Mucosa of descending colon (tissue), 3 donors: ENCODE measurements at regions not wholly inside any gene's neighbourhood (a gene's known extent, or its start where the extent isn't known, plus 50 kb on each side); places are given as distances from the start of the nearest gene placed in this dataset.
"Not testable (repeated sequence)": the region's sequence is repeated elsewhere in the genome, so short reads cannot be mapped to it uniquely, and the experiment has no call there.

Source experiments
- ATAC-seq: fragments of 200-7000 bp; cut with Tn5 transposase; one replicate; pipeline ENCODE4 v1.9.1; 2020; ENCODE audit warnings: mild to moderate bottlenecking, moderate library complexity
- DNase-seq, 3 donors: peaks; one replicate each; pipeline ENCODE4 v3.0.0-alpha.2; 2020
- H3K36me3 ChIP-seq: fragments of 200-600 bp; one replicate; pipeline ENCODE4 v1.8.0; 2021; ENCODE audit warnings: low read depth, mild to moderate bottlenecking
- H3K4me1 ChIP-seq: fragments of 200-600 bp; one replicate; pipeline ENCODE4 v1.8.0; 2021; ENCODE audit warnings: low read depth, mild to moderate bottlenecking
- H3K4me3 ChIP-seq: fragments of 200-600 bp; one replicate; pipeline ENCODE4 v1.8.0; 2021; ENCODE audit warnings: mild to moderate bottlenecking
- H3K9me3 ChIP-seq: fragments of 200-600 bp; one replicate; pipeline ENCODE4 v1.8.0; 2021; ENCODE audit warnings: mild to moderate bottlenecking
- CTCF ChIP-seq: fragments of 200-600 bp; IDR thresholded peaks from one replicate; pipeline ENCODE4 v1.8.0; 2022; ENCODE audit warnings: antibody characterized with exemption, mild to moderate bottlenecking
- intact Hi-C, 2 donors: fragments of 100-400 bp; cut with DNase I in 1 of 2; cut with micrococcal nuclease in 1 of 2; formaldehyde crosslinking; loops; one replicate each; pipeline versions ENCODE4 v1.11.0 to v1.11.1; 2022; cut with DNase I, micrococcal nuclease
- donor health status: DM: no; HTN: no; CAD: no; lungs with moderate emphysema.
- donor health status: DM: no; HTN: no; CAD: no.
- donor health status: DM: no; HTN: yes; CAD: no.

- Histone ChIP-seq H3K9me3 (no peaks in the 10 kb centered on the region), H3K4me3 (no peak overlapping the region), H3K36me3 (no peaks in the 10 kb centered on the region), H3K4me1 (no peaks in the 10 kb centered on the region)
- intact Hi-C loops, result no loop called here
- ATAC-seq, result no peak
- DNase-seq, result no peak
- no peak for TF ChIP-seq CTCF
Observed at GRCh38 chr10:55813451-55814170, 547.4 kb downstream of the ZWINT start.

- H3K36me3 ChIP-seq, result no peaks in the 10 kb centered on the region
- no peak overlapping the region for H3K4me3 ChIP-seq
- H3K4me1 ChIP-seq, result no peaks in the 10 kb centered on the region
- no peak for TF ChIP-seq CTCF
- no peaks in the 10 kb centered on the region for H3K9me3 ChIP-seq
- ATAC-seq (no peak), DNase-seq (no peak)
- intact Hi-C loops, result no loop called here
Observed at GRCh38 chr10:55803055-55803454, 558.0 kb downstream of the ZWINT start.

- H3K4me1 ChIP-seq, result no peaks in the 10 kb centered on the region
- no peak for TF ChIP-seq CTCF
- H3K9me3 ChIP-seq, result no peaks in the 10 kb centered on the region
- no peak overlapping the region for H3K4me3 ChIP-seq
- ATAC-seq, result no peak
- intact Hi-C loops, result no loop called here
- DNase-seq, result no peak
- no peaks in the 10 kb centered on the region for H3K36me3 ChIP-seq
Observed at GRCh38 chr10:55801353-55801661, 559.8 kb downstream of the ZWINT start.

- Histone ChIP-seq H3K36me3 (no peaks in the 10 kb centered on the region), H3K9me3 (no peaks in the 10 kb centered on the region), H3K4me3 (no peak overlapping the region), H3K4me1 (no peaks in the 10 kb centered on the region)
- ATAC-seq (no peak), DNase-seq (no peak)
- intact Hi-C loops, result no loop called here
- no peak for TF ChIP-seq CTCF
Observed at GRCh38 chr10:55800602-55801352, 560.3 kb downstream of the ZWINT start.

GRCh38 chr10:55793024-55793423 is 568.0 kb downstream of the ZWINT start:
- no peak for TF ChIP-seq CTCF
- intact Hi-C loops, result no loop called here
- DNase-seq, result no peak

GRCh38 chr10:55790276-55790675 is 570.8 kb downstream of the ZWINT start:
- ATAC-seq, H3K4me3 ChIP-seq, H3K9me3 ChIP-seq, H3K4me1 ChIP-seq, H3K36me3 ChIP-seq, DNase-seq, intact Hi-C loops: not testable (repeated sequence)

More at GRCh38 chr10:55793024-55793423, 568.0 kb downstream of the ZWINT start:
- H3K9me3 ChIP-seq, result peaks cover 4% of the 10 kb centered on the region
- no peaks in the 10 kb centered on the region for H3K4me1 ChIP-seq
- no peak overlapping the region for H3K4me3 ChIP-seq
- no peak for ATAC-seq
- H3K36me3 ChIP-seq, result no peaks in the 10 kb centered on the region
